Activated CD4-positive, alpha-beta T cell treated with anti-CD3 and anti-CD28 coated beads, Interleukin-2, amount 50 U/mL, for 1 hour (primary cell): ENCODE measurements at regions not wholly inside any gene's neighbourhood (a gene's known extent, or its start where the extent isn't known, plus 50 kb on each side); places are given as distances from the start of the nearest gene placed in this dataset.

Experiments used
- DNase-seq: peaks from one replicate; pipeline ENCODE4 v3.0.0-alpha.2; 2020

- DNase-seq, result no peak
These were observed 55.6 kb upstream of the JDP2 start for GRCh38 chr14:75372260-75372659.

- no peak for DNase-seq
These were observed 54.7 kb upstream of the JDP2 start for GRCh38 chr14:75373133-75373532.

- no peak for DNase-seq
These were observed 54.2 kb upstream of the JDP2 start for GRCh38 chr14:75373616-75374015.

- no peak for DNase-seq
These were observed 52.9 kb upstream of the JDP2 start for GRCh38 chr14:75374911-75375310.

GRCh38 chr14:75375983-75376382 lies 51.8 kb upstream of the JDP2 start:
- no peak for DNase-seq
